ENCODE measurements at regions not wholly inside any gene's neighbourhood (a gene's known extent, or its start where the extent isn't known, plus 50 kb on each side); places are given as distances from the start of the nearest gene placed in this dataset.
"Not testable (repeated sequence)": the region's sequence is repeated elsewhere in the genome, so short reads cannot be mapped to it uniquely, and the experiment has no call there.

DNA sequence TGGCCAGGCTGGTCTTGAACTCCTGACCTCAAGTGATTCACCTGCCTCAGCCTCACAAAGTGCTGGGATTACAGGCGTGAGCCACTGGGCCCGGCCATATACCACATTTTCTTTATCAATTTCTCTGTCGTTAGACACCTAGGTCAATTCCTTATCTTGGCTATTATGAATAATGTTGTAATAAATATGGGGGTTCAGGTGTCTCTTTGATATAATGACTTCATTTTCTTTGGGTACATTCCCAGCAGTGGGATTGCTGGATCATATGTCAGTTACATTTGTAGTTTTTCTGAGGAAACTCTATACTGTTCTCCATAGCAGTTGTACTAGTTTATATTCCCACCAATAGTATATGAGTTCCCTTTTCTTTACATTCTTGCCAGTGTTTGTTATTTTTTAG, 67.8 kb upstream of the DDHD1 start:
- DNase-seq (ENCODE audit: low read depth, low spot score) = no peak

GRCh38 chr14:53218161-53218560, 65.0 kb upstream of the DDHD1 start:
- no peak for DNase-seq (ENCODE audit: low read depth, low spot score)

GRCh38 chr14:53217316-53217994, 64.3 kb upstream of the DDHD1 start:
- DNase-seq (ENCODE audit: low read depth, low spot score) = peak; percentile 52

- not testable (repeated sequence) for DNase-seq (ENCODE audit: low read depth, low spot score)
Measured at GRCh38 chr14:53216955-53217315, 63.8 kb upstream of the DDHD1 start.

DNA sequence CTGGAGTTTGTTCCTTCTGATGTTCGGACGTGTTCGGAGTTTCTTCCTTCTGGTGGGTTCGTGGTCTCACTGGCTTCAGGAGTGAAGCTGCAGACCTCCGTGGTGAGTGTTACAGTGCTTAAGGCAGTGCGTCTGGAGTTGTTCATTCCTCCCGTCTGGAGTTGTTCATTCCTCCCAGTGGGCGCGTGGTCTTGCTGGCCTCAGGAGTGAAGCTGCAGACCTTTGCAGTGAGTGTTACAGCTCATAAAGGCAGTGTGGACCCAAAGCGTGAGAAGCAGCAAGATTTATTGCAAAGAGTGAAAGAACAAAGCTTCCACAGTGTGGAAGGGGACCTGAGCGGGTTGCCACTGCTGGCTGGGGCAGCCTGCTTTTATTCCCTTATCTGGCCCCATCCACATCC, 63.4 kb upstream of the DDHD1 start:
- DNase-seq (ENCODE audit: low read depth, low spot score) = not testable (repeated sequence)

DNA sequence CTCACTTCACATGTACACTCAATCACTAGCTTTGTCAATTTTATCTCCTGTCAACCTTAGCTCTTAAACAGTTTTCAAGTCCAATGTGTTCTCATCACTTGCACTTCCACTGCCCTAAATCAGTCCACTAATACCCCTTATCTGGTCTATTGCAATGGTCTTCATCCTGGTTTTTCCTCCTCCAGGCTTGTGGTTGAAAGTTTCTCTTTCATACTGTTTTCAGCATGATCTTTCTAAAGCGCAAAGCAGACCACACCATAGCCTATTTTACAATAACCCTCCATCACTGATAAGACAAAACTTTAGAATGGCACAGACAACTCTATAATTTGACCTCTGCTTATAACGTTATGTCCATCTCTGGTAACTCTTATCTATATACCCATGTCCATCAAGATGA, 62.0 kb upstream of the DDHD1 start:
- no peak for DNase-seq (ENCODE audit: low read depth, low spot score)

DNA sequence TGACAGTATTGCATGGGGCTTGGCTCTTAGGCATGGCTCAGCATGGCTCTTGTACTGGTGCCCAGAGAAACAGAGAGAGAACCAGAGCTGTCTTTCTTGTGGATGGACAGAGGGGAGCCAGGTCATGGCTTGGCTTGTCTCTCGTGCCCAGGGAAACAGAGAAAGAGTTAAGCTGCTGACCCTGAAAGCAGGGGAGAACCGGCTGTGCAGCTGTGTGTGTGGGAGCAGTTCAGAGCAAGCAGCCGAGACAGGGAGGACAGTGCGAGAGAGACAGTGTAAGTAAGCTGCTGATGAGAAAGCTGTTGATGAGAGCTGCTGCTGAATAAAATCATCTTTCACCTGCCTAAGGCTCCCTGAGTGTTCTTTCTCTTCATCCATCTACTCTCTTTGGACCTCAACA, 61.3 kb upstream of the DDHD1 start:
- DNase-seq (ENCODE audit: low read depth, low spot score) = no peak

DNA sequence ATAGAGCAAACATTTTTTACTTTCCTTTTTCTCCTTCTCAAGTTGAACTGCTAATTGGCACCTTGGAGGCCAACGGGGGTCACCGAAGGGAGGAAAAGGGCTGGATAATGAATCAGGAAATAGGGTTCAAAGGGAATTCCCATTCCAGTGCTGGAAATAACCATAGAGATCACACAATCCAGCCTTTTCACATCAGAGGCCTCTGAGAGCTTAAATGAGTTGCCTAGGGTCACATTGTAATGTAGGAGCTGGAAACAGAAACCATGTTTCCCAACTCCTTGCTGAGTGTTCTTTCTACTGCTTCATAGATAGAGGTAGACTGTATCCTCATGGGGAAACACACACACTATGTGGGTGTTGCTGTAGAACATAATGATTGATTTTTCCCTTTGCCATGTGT, 60.6 kb upstream of the DDHD1 start:
- no peak for DNase-seq (ENCODE audit: low read depth, low spot score)

- DNase-seq (ENCODE audit: low read depth, low spot score) = no peak
Measured at GRCh38 chr14:53209370-53209769, 56.2 kb upstream of the DDHD1 start.
